GDM1 (cell line): ENCODE measurements at regions not wholly inside any gene's neighbourhood (a gene's known extent, or its start where the extent isn't known, plus 50 kb on each side); places are given as distances from the start of the nearest gene placed in this dataset.

ENCODE experiments used
- DNase-seq: peaks from one replicate; lab custom pipeline; 2025; lab: John Stamatoyannopoulos, UW

DNA sequence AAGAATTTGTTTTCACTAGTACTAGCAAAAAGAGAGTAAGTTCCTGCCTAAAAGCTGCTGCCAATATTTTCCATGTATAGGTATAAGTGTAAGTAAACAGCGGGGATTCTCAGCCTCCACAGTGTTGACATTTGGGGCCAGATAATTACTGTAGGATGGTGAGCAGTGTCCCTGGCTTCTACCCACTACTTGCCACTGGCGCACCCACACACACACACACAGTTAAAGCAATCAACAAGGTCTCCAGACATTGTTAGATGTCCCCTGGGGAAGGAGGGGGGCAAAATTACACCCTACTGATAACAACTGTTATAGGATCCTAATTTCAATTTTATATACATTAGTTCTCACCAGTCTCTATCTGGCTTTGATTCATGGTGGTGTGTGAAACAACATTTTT is 417.0 kb upstream of the PSMD7 start:
- DNase-seq: no peak

GRCh38 chr16:73878611-73879010 is 418.0 kb upstream of the PSMD7 start:
- peak; percentile 16 for DNase-seq

DNA sequence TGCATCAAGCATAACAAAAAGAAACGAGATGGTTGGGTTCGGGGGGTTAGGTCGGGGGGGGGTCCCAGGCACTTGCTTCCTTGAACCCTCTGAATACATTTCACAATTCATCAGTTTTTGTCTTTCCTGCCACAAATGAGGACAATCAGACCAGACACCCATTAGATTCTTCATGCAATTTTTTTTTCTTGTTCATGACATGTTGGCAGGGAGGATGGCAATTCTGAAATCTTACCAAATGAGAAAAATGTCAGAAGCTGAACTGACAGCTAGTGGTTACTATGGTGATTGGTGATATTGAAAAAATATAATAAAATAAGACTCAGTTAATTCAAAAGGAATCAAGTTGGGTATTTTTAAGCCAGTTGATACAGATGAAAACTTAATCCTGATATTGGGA is 419.5 kb upstream of the PSMD7 start:
- no peak for DNase-seq

DNA sequence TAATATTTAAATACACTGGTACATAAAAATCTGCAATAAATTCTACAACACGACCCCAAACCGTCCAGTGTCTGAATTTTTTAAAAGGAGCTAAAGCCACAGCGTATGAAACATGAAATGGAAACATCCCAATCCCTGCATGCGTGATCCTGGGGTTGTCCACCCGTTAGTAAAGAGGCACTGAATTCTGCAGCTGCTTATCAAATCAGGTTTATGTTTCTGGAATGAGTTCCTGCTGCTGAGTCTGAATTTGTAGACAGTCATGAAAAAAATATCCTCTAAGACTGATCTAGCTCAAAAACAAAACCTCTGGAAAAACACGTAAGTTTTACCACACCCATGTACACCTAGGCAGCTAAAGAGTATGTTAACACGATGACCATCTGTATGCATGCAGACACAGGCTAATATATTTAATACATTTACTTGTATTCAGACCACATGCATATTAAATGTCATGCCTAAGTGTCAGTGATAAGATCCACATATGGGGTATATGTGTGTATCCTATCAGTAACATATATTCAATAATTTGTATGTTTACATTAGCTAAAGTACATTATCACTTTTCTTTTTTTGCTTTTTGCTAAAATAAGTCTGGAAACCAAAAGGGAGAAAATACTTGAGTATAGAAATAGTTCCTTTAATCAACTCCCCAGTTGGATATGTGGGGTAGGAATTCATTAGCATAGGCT is 420.5 kb upstream of the PSMD7 start:
- no peak for DNase-seq

GRCh38 chr16:73874324-73874723 is 422.3 kb upstream of the PSMD7 start:
- DNase-seq: no peak

- DNase-seq: no peak
These were observed 423.0 kb upstream of the PSMD7 start for GRCh38 chr16:73873643-73874042.

DNA sequence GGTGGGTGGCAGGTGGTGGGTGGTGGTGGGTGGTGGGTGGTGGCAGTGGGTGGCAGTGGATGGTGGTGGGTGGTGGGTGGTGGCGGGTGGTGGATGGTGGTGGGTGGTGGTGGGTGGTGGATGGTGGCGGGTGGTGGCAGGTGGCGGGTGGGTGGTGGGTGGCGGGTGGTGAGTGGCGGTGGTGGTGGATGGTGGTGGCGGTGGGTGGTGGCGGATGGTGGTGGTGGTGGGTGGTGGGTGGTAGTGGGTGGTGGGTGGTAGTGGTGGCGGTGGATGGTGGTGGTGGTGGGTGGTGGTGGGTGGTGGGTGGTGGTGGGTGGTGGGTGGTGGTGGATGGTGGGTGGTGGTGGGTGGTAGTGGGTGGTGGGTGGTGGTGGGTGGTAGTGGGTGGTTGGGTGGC is 423.8 kb upstream of the PSMD7 start:
- DNase-seq: no peak

GRCh38 chr16:73871088-73871733 is 425.4 kb upstream of the PSMD7 start:
- DNase-seq: no peak

DNA sequence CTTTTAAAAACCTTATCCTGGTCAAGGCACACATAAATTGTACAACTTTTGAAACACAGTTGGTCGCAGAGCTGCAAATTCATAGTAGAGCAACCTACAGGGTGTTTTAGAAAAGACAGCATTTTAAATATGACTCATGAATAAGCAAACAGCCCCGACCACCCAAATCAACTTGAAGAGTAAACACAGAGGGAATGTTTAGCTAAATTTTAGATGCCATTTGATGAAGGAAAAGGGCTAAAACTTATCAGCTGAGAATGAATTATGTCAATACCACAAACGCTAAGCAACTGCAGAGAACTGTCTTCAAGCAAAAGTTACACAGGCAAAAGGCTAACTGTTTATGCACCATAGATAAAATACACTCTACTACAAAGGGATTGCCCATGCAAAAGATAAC is 427.5 kb upstream of the PSMD7 start:
- DNase-seq: no peak

- no peak for DNase-seq
These were observed 431.7 kb upstream of the PSMD7 start for GRCh38 chr16:73864868-73865267.

- no peak for DNase-seq
These were observed 438.3 kb upstream of the PSMD7 start for GRCh38 chr16:73858326-73858725.

DNA sequence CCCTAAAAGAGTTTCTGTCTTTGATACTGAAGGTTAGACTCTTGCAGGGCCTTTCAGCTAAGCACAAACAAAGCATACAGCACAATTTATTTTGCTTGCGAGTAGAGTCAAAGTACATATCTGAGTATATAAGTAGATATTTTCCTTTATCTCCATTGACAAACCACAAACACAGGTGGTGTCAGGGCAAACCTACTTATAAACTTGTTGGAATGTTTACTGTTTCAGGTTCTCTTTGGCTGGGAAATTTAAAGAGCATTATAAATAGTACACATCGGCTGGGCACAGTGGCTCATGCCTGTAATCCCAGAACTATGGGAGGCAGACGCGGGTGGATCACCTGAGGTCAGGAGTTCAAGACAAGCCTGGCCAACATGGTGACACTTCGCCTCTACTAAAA is 442.6 kb upstream of the PSMD7 start:
- DNase-seq: no peak

GRCh38 chr16:73852561-73852960 is 444.1 kb upstream of the PSMD7 start:
- no peak for DNase-seq

DNA sequence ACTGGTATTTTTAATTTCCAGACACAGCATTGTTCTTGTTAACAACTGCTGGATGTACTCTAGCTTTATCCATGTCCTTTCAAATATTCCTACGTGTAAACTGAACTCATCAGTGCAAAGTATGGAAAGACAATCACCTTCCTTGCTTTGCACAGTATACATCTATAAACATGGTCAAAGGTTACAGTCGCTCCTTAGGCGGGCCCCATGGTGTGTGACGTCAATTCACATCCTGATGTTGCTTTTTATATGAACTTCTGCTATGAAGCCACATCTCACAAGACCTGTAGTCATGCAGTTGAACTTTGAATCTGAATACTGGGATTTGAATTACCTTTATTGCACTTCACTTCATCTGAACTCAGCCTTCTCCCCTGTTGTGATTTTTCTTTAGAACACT is 447.6 kb upstream of the PSMD7 start:
- no peak for DNase-seq

- DNase-seq: no peak
These were observed 449.5 kb upstream of the PSMD7 start for GRCh38 chr16:73847090-73847489.

DNA sequence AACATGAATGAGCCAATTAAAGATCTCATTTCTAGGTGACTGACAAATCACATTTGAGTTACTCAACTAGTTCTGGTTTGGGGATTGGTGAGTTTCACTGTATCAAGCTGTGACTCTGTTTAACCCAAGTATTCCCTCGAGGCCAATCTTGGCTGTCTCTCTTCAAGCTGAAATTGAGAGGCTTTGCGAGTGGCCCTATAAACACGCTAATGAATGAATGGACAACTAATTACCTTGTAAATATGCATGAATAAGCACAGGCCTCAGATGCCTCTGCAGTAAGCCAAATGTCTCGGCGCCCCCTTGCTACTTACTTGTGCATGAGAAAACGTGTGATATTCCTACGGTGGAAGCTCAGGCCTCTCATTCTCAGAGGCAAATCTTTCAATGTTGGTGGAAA is 450.3 kb upstream of the PSMD7 start:
- DNase-seq: no peak

- no peak for DNase-seq
These were observed 450.6 kb upstream of the PSMD7 start for GRCh38 chr16:73846007-73846330.

GRCh38 chr16:73845238-73846006 is 451.2 kb upstream of the PSMD7 start:
- DNase-seq: no peak

DNA sequence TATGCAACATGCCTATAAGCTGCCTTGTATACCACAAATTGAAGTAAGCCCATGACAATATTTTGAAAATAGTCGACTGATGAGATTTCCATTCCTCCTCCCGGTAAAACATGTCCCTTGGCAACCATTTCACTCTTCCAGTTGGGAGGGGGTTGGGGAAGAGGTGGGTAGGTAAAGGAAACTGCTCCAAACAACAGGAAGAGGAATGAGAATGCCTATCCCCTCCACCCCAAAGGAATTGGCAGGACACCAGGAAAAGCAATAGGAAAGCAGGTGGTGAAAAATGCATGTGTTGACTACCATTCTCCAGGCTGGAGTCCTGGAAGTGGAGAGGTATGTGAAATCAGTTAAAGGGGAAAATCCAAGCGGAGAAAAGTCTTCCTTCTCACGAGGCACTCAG is 455.9 kb upstream of the PSMD7 start:
- DNase-seq: no peak

DNA sequence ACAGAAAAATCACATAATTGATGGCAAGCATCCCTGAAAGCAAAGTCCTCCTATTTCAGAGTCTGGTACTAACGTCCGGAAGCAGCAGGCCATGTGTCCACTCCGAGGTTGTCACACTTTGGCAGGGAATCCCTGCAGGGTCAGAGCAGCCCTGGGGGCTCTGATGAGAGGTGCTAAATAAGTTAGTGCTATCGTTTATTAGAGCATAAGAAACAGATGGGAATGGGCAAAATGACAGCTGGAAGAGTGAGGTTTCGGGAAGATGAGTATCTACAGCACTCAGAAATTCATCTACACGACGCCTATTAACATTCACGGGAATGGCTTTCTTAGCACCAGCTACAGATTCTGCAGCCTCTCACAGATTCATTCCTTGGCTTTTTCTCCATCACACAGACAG is 465.4 kb upstream of the PSMD7 start:
- no peak for DNase-seq

- no peak for DNase-seq
These were observed 473.3 kb upstream of the PSMD7 start for GRCh38 chr16:73823205-73823849.

GRCh38 chr16:73817526-73818324 is 478.9 kb upstream of the PSMD7 start:
- DNase-seq: no peak
